ENCODE measurements at regions not wholly inside any gene's neighbourhood (a gene's known extent, or its start where the extent isn't known, plus 50 kb on each side); places are given as distances from the start of the nearest gene placed in this dataset.

DNA sequence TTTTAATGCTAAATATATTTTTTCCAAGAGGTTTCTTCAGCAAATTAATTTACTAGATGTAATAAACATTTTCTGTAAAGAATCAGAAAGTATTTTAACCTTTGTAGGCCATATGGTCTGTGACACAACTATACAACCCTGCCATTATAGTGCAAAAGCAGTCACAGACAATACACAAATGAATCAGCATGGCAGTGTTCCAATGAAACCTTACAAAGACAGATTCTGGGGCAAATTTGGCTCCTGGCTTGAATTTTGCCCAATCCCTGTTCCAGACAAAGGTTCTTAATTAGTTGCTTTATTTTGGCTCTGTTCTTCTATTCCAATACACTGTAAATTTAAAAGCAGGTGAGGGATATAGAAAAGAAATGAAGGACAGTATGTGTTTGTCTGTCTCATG lies 352.5 kb downstream of the C12orf50 start:
- H3K27me3 ChIP-seq, result no peaks in the 10 kb centered on the region
- no peak overlapping the region for H3K27ac ChIP-seq
- ATAC-seq (no peak), DNase-seq (no peak)
- no peaks in the 10 kb centered on the region for H3K4me1 ChIP-seq
- no peak for TF ChIP-seq CTCF (IDR thresholded peaks at IDR 0.05)
- no peak for TF ChIP-seq POLR2A (IDR thresholded peaks at IDR 0.05)
- H3K4me3 ChIP-seq, result no peak overlapping the region
- no peaks in the 10 kb centered on the region for H3K9me3 ChIP-seq
- no peaks in the 10 kb centered on the region for H3K36me3 ChIP-seq
- intact Hi-C loops (cut with DNase I), result no loop called here

GRCh38 chr12:87671757-87672156 lies 357.4 kb downstream of the C12orf50 start:
- intact Hi-C loops (cut with DNase I), result no loop called here
- no peaks in the 10 kb centered on the region for H3K9me3 ChIP-seq
- no peak overlapping the region for H3K4me3 ChIP-seq
- no peaks in the 10 kb centered on the region for H3K27me3 ChIP-seq
- no peaks in the 10 kb centered on the region for H3K4me1 ChIP-seq
- WGBS (ENCODE audit: insufficient coverage, low coverage, low lambda C conversion rate, missing lambda C conversion rate), result 88% methylated on average over 4 of the region's 4 CpGs
- ATAC-seq (no peak), DNase-seq (no peak)
- no peak overlapping the region for H3K27ac ChIP-seq
- no peaks in the 10 kb centered on the region for H3K36me3 ChIP-seq
- TF ChIP-seq CTCF (IDR thresholded peaks at IDR 0.05) (no peak), POLR2A (IDR thresholded peaks at IDR 0.05) (no peak)

GRCh38 chr12:87670448-87670847 lies 358.8 kb downstream of the C12orf50 start:
- Histone ChIP-seq H3K4me1 (no peaks in the 10 kb centered on the region), H3K36me3 (no peaks in the 10 kb centered on the region), H3K27ac (no peak overlapping the region), H3K4me3 (no peak overlapping the region), H3K9me3 (no peaks in the 10 kb centered on the region), H3K27me3 (no peaks in the 10 kb centered on the region)
- DNase-seq, result no peak
- intact Hi-C loops (cut with DNase I), result no loop called here
- 90% methylated on average over 4 of the region's 7 CpGs for WGBS (ENCODE audit: insufficient coverage, low coverage, low lambda C conversion rate, missing lambda C conversion rate)
- TF ChIP-seq POLR2A (IDR thresholded peaks at IDR 0.05) (no peak), CTCF (IDR thresholded peaks at IDR 0.05) (no peak)
- no peak for ATAC-seq

GRCh38 chr12:87667378-87667777 lies 361.8 kb downstream of the C12orf50 start:
- Histone ChIP-seq H3K27me3 (no peaks in the 10 kb centered on the region), H3K36me3 (no peaks in the 10 kb centered on the region), H3K9me3 (no peaks in the 10 kb centered on the region), H3K4me3 (no peak overlapping the region), H3K4me1 (no peaks in the 10 kb centered on the region), H3K27ac (no peak overlapping the region)
- ATAC-seq, result peak; percentile 55 to 82 (median 68)
- peak; percentile 33 to 57 (median 38) for TF ChIP-seq CTCF (IDR thresholded peaks at IDR 0.05)
- TF ChIP-seq POLR2A (IDR thresholded peaks at IDR 0.05), result no peak
- DNase-seq, result no peak
- intact Hi-C loops (cut with DNase I), result no loop called here
- 40% methylated on average over 2 of the region's 2 CpGs for WGBS (ENCODE audit: insufficient coverage, low coverage, low lambda C conversion rate, missing lambda C conversion rate)

DNA sequence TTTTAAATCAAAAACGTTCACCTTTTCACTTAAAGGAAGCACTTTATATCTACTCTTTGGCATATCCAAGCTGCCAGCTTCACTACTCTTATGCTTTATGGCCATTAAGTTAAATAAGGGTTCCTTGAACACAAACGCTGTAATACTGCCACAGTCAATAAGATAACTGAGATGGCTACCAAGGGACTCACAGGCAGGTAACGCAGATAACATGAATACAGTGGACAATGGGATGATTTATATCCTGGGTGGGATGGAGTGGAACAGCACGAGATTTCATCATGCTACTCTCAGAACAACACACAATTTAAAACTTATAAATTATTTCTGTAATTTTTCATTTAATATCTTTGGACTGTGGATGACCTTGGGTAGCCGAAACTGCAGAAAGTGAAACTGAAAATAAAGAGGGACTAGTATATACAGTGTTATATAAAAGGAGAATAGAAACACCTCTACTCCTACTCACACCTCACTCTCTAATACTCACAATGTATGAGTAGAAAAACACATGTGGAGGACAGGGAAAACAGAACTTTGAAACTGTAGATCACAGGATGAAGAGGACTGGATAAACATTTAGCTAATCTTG lies 367.3 kb downstream of the C12orf50 start:
- H3K27ac ChIP-seq, result peak overlapping the region; percentile 7 to 41 (median 25)
- peak; percentile 90 to 95 (median 94) for ATAC-seq
- intact Hi-C loops (cut with DNase I), result no loop called here

More for the DNA sequence above, 367.3 kb downstream of the C12orf50 start:
- no peaks in the 10 kb centered on the region for H3K36me3 ChIP-seq
- no peaks in the 10 kb centered on the region for H3K9me3 ChIP-seq
- DNase-seq, result no peak
- no peaks in the 10 kb centered on the region for H3K4me1 ChIP-seq
- TF ChIP-seq POLR2A (IDR thresholded peaks at IDR 0.05) (no peak), CTCF (IDR thresholded peaks at IDR 0.05) (no peak)
- WGBS (ENCODE audit: insufficient coverage, low coverage, low lambda C conversion rate, missing lambda C conversion rate), result 25% methylated on average over 5 of the region's 5 CpGs
- H3K4me3 ChIP-seq, result peak overlapping the region in 2 of 3 donors; percentile 31 to 51
- no peaks in the 10 kb centered on the region for H3K27me3 ChIP-seq
